HCT116 (cell line): ENCODE measurements at regions not wholly inside any gene's neighbourhood (a gene's known extent, or its start where the extent isn't known, plus 50 kb on each side); places are given as distances from the start of the nearest gene placed in this dataset.

ENCODE experiments used
- ATAC-seq: fragments of 200-7000 bp; cut with Tn5 transposase; 2 replicates; pipeline ENCODE4 v1.9.1; 2020; ENCODE audit warnings: mild to moderate bottlenecking, moderate library complexity
- BruUV-seq: library from RNA; stranded (reverse); fragments of 400-500 nt; replicated peaks from 2 replicates; lab custom pipeline; 2021; lab: Mats Ljungman, UMichigan
- CTCF ChIA-PET: fragments of 300-600 bp; sonication (Branson Sonifier 250); formaldehyde crosslinking; loops from one replicate; lab custom pipeline; 2021; ENCODE audit warnings: antibody characterized with exemption; lab: Charles Lee
- POLR2A ChIA-PET: fragments of 300-600, 350-600 bp; sonication (Branson Sonifier 250); formaldehyde crosslinking; loops from one replicate; lab custom pipeline; 2021; ENCODE audit warnings: antibody characterized with exemption; lab: Charles Lee
- RAD21 ChIA-PET, 2 experiments: fragments of 300-600 bp; sonication (Branson Sonifier 250); formaldehyde crosslinking; loops; one replicate each; lab custom pipeline; 2023; ENCODE audit warnings: low total read pairs in 2 of 2; ENCODE audit not compliant: uncharacterized antibody in 2 of 2, unreplicated experiment in 2 of 2, low non-redundant PET in 1 of 2; lab: Charles Lee
- DNase-seq: peaks from one replicate; pipeline ENCODE4 v3.0.0-alpha.2; 2010; ENCODE audit warnings: low read depth, low spot score
- H2AFZ ChIP-seq: fragments of 200-600 bp; shearing (Covaris generic), sonication (generic); 2 replicates; pipeline ENCODE4 v1.6.1; 2017; ENCODE audit warnings: low read depth, mixed run types, mixed read lengths, antibody characterized with exemption, low read length; ENCODE audit not compliant: poor library complexity, severe bottlenecking
- H3K27ac ChIP-seq: 2 replicates; pipeline ENCODE4 v1.5.1; 2012; ENCODE audit warnings: low read depth, low read length
- H3K27me3 ChIP-seq: fragments of 200-600 bp; sonication (generic); 2 replicates; pipeline ENCODE4 v1.6.1; 2016; ENCODE audit warnings: mixed run types, low read length, mixed read lengths; ENCODE audit not compliant: insufficient read depth
- H3K36me3 ChIP-seq, 2 experiments: fragments of 200-500 bp in 1 of 2; fragments of 200-600 bp in 1 of 2; sonication (Bioruptor generic) in 1 of 2; sonication (generic) in 1 of 2; 2 replicates each; pipeline versions ENCODE4 v1.5.1 to v1.6.1; 2014 to 2016; ENCODE audit warnings: low read length in 2 of 2, inconsistent platforms in 1 of 2, mixed read lengths in 1 of 2, mixed run types in 1 of 2; ENCODE audit not compliant: insufficient read depth in 2 of 2, control insufficient read depth in 1 of 2
- H3K4me1 ChIP-seq, 2 experiments: fragments of 200-600 bp in 1 of 2; sonication (generic) in 1 of 2; 2 replicates each; pipeline versions ENCODE4 v1.5.1 to v1.6.1; 2012 to 2017; ENCODE audit warnings: low read length in 2 of 2, inconsistent platforms in 1 of 2, mild to moderate bottlenecking in 1 of 2, mixed read lengths in 1 of 2, mixed run types in 1 of 2, moderate library complexity in 1 of 2; ENCODE audit not compliant: insufficient read depth in 2 of 2, control insufficient read depth in 1 of 2
- H3K4me2 ChIP-seq: fragments of 200-600 bp; sonication (generic); 2 replicates; pipeline ENCODE4 v1.6.1; 2017; ENCODE audit warnings: mixed run types, low read length, mixed read lengths
- H3K4me3 ChIP-seq, 2 experiments: fragments of 200-600 bp in 1 of 2; sonication (generic) in 1 of 2; replicated peaks in 1 of 2; 2 replicates each; pipeline ENCODE4 v1.5.1; 2011 to 2016; ENCODE audit warnings: low read length in 2 of 2, control low read depth in 1 of 2, low read depth in 1 of 2, mild to moderate bottlenecking in 1 of 2, mixed read lengths in 1 of 2, mixed run types in 1 of 2
- H3K79me2 ChIP-seq: fragments of 200-600 bp; sonication (generic); 2 replicates; pipeline ENCODE4 v1.6.1; 2017; ENCODE audit warnings: mild to moderate bottlenecking, mixed run types, low read length, moderate library complexity, mixed read lengths; ENCODE audit not compliant: insufficient read depth
- H3K9ac ChIP-seq: fragments of 200-600 bp; sonication (generic); 2 replicates; pipeline ENCODE4 v1.6.1; 2016; ENCODE audit warnings: low read length, mixed read lengths
- H3K9me2 ChIP-seq: fragments of 200-600 bp; sonication (generic), shearing (Covaris generic); 2 replicates; pipeline ENCODE4 v1.6.1; 2017; ENCODE audit warnings: mixed run types, mild to moderate bottlenecking, moderate library complexity; ENCODE audit not compliant: insufficient read depth
- H3K9me3 ChIP-seq, 2 experiments: fragments of 200-500 bp in 1 of 2; fragments of 200-600 bp in 1 of 2; sonication (Bioruptor generic) in 1 of 2; sonication (generic) in 1 of 2; 2 replicates each; pipeline ENCODE4 v1.6.1; 2014 to 2017; ENCODE audit warnings: low read length in 2 of 2, mixed read lengths in 2 of 2, inconsistent platforms in 1 of 2, low read depth in 1 of 2, mild to moderate bottlenecking in 1 of 2, mixed run types in 1 of 2, moderate library complexity in 1 of 2; ENCODE audit not compliant: control insufficient read depth in 1 of 2, insufficient read depth in 1 of 2
- H4K20me1 ChIP-seq: fragments of 200-600 bp; sonication (generic), shearing (Covaris generic); 2 replicates; pipeline ENCODE4 v1.6.1; 2017; ENCODE audit warnings: mixed run types, mild to moderate bottlenecking, moderate library complexity; ENCODE audit not compliant: insufficient read depth
- CBX3 ChIP-seq: IDR thresholded peaks from 2 replicates; pipeline ENCODE4 v1.6.1; 2012; ENCODE audit warnings: low read depth
- CTCF ChIP-seq, 3 experiments: fragments of 200-600 bp in 1 of 3; sonication (generic) in 1 of 3; IDR thresholded peaks in 2 of 3; conservative IDR thresholded peaks in 1 of 3; 2 replicates each; pipeline ENCODE4 v1.5.1; 2012 to 2017; ENCODE audit warnings: low read depth in 2 of 3, low read length in 2 of 3, antibody characterized with exemption in 1 of 3, borderline replicate concordance in 1 of 3, control low read depth in 1 of 3, mild to moderate bottlenecking in 1 of 3, mixed read lengths in 1 of 3, mixed run types in 1 of 3, moderate library complexity in 1 of 3; ENCODE audit not compliant: insufficient read depth in 1 of 3
- ELF1 ChIP-seq: IDR thresholded peaks from 2 replicates; pipeline ENCODE4 v1.6.1; 2012; ENCODE audit warnings: low read depth, borderline replicate concordance
- EZH2 ChIP-seq: fragments of 200-600 bp; sonication (generic); IDR thresholded peaks from 2 replicates; pipeline ENCODE4 v1.6.1; 2017; ENCODE audit warnings: antibody characterized with exemption, mixed run types
- EZH2phosphoT487 ChIP-seq: fragments of 200-600 bp; IDR thresholded peaks from 2 replicates; pipeline ENCODE4 v1.6.1; 2018; ENCODE audit warnings: antibody characterized with exemption, borderline replicate concordance
- FOSL1 ChIP-seq: IDR thresholded peaks from 2 replicates; pipeline ENCODE4 v1.6.1; 2012; ENCODE audit warnings: low read depth
- POLR2A ChIP-seq: IDR thresholded peaks from 2 replicates; pipeline ENCODE4 v1.7.0; 2011; ENCODE audit warnings: borderline replicate concordance; ENCODE audit not compliant: insufficient read depth, insufficient read length; ENCODE audit errors: extremely low read depth
- RAD21 ChIP-seq: IDR thresholded peaks from 2 replicates; pipeline ENCODE4 v1.6.1; 2012; ENCODE audit warnings: low read depth, mild to moderate bottlenecking
- REST ChIP-seq: IDR thresholded peaks from 2 replicates; pipeline ENCODE4 v1.6.1; 2012; ENCODE audit warnings: low read depth
- SIN3A ChIP-seq: IDR thresholded peaks from 2 replicates; pipeline ENCODE4 v1.6.1; 2012; ENCODE audit warnings: low read depth
- SP1 ChIP-seq: IDR thresholded peaks from 2 replicates; pipeline ENCODE4 v1.6.1; 2012; ENCODE audit warnings: low read depth
- SRF ChIP-seq: IDR thresholded peaks from 2 replicates; pipeline ENCODE4 v1.6.1; 2012; ENCODE audit warnings: low read depth
- YY1 ChIP-seq: IDR thresholded peaks from 2 replicates; pipeline ENCODE4 v1.6.1; 2011; ENCODE audit warnings: low read length, low read depth, moderate library complexity, mild to moderate bottlenecking; ENCODE audit not compliant: insufficient replicate concordance; ENCODE audit errors: extremely low read depth
- ZNF274 ChIP-seq: fragments of 200-500 bp; sonication (Bioruptor generic); IDR thresholded peaks from 2 replicates; pipeline ENCODE4 v1.6.1; 2014; ENCODE audit warnings: mild to moderate bottlenecking, low read depth, low read length, inconsistent platforms
- intact Hi-C: fragments of 100-400 bp; cut with micrococcal nuclease; formaldehyde crosslinking; loops from 2 replicates; pipeline ENCODE4 v1.10.0; 2022

- Histone ChIP-seq H3K9me2 (no peaks in the 10 kb centered on the region), H3K27ac (no peak overlapping the region), H3K27me3 (peaks cover 54% of the 10 kb centered on the region), H4K20me1 (no peaks in the 10 kb centered on the region), H3K4me2 (no peak overlapping the region), H3K79me2 (no peaks in the 10 kb centered on the region), H2AFZ (no peak overlapping the region), H3K4me1 (no peaks in the 10 kb centered on the region), H3K36me3 (no peaks in the 10 kb centered on the region), H3K9ac (no peak overlapping the region), H3K9me3 (no peaks in the 10 kb centered on the region), H3K4me3 (no peak overlapping the region)
- intact Hi-C loops: no loop called here
- no TSS peak for BruUV-seq
- CTCF ChIA-PET: interaction anchor here (0.7 kb wide), 1 partner anchor 727 kb away, joined by 3 read pairs; no protein-coding TSS in a partner anchor
- RAD21 ChIA-PET: no interaction called here
- POLR2A ChIA-PET: no interaction called here
- peak; percentile 70 for ATAC-seq
- no peak for DNase-seq
- TF ChIP-seq YY1 (no peak), CTCF (IDR thresholded peaks at IDR 0.05 in 2 of 3, conservative IDR thresholded peaks at IDR 0.05 in 1 of 3; ENCODE audit: borderline replicate concordance in 1 of 3, insufficient read depth in 1 of 3, low read depth in 2 of 3, low read length in 2 of 3) (0 out of 6 replicates have a peak, but pooled peaks of 1 of the 3 experiments have one; percentile 6)
These were observed 419.4 kb downstream of the MN1 start for GRCh38 chr22:27381960-27382742.

- Histone ChIP-seq H3K79me2 (no peaks in the 10 kb centered on the region), H3K9me3 (no peaks in the 10 kb centered on the region), H4K20me1 (no peaks in the 10 kb centered on the region), H2AFZ (no peak overlapping the region), H3K4me1 (no peaks in the 10 kb centered on the region), H3K27me3 (peaks cover 54% of the 10 kb centered on the region), H3K9me2 (no peaks in the 10 kb centered on the region), H3K9ac (no peak overlapping the region), H3K27ac (no peak overlapping the region), H3K36me3 (no peaks in the 10 kb centered on the region), H3K4me3 (no peak overlapping the region), H3K4me2 (no peak overlapping the region)
- ChIA-PET CTCF (interaction anchor here (0.7 kb wide), 1 partner anchor 726 kb away, joined by 3 read pairs; no protein-coding TSS in a partner anchor), RAD21 (no interaction called here), POLR2A (no interaction called here)
- intact Hi-C loops: no loop called here
- no peak for DNase-seq
- no TSS peak for BruUV-seq
- ATAC-seq: no peak
- TF ChIP-seq EZH2phosphoT487 (no peak), POLR2A (no peak), CBX3 (no peak), RAD21 (no peak), ZNF274 (no peak), SP1 (no peak), FOSL1 (no peak), ELF1 (no peak), SIN3A (no peak), EZH2 (no peak), YY1 (no peak), REST (no peak), SRF (no peak)
These were observed 418.6 kb downstream of the MN1 start for GRCh38 chr22:27382947-27383346.
